ENCODE measurements at regions not wholly inside any gene's neighbourhood (a gene's known extent, or its start where the extent isn't known, plus 50 kb on each side); places are given as distances from the start of the nearest gene placed in this dataset.

DNA sequence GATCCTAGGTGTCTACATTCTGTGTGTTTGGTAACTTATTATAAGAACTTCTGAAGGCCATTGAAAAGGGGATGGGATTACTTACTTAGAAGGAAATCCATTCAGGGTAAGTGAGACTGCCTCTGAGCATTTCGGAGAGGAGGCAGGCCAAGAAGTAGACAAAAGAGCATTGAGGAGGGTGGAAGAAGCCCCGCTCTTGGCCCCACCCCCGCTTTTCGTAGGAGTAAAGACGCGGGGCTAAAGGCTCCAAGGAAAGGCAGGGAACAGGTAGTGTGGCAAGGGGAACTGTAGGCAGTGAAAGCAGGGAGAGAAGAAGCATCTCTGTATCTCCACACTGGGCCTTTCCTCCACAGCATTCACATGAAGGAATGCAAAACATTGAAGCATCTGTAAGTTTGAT lies 51.8 kb upstream of the GRIK1 start:
- TF ChIP-seq ZBTB7A (tag by site-specific recombination; IDR thresholded peaks at IDR 0.05; ENCODE audit: low read depth) (no peak), ZNF354C (tag by site-specific recombination; IDR thresholded peaks at IDR 0.05; ENCODE audit: borderline replicate concordance, low read depth) (no peak), ZNF23 (tag by site-specific recombination; IDR thresholded peaks at IDR 0.05; ENCODE audit: borderline replicate concordance) (no peak), ZNF707 (tag by site-specific recombination; IDR thresholded peaks at IDR 0.05) (no peak), SETDB1 (IDR thresholded peaks at IDR 0.05; ENCODE audit: insufficient read length, low read length) (no peak), ZNF530 (tag by site-specific recombination; IDR thresholded peaks at IDR 0.05; ENCODE audit: low read depth) (no peak), ZNF2 (tag by site-specific recombination; IDR thresholded peaks at IDR 0.05) (no peak), WT1 (tag by site-specific recombination; IDR thresholded peaks at IDR 0.05) (no peak), ZNF521 (tag by site-specific recombination; IDR thresholded peaks at IDR 0.05) (no peak)
- TF ChIP-seq, protein P1, sequence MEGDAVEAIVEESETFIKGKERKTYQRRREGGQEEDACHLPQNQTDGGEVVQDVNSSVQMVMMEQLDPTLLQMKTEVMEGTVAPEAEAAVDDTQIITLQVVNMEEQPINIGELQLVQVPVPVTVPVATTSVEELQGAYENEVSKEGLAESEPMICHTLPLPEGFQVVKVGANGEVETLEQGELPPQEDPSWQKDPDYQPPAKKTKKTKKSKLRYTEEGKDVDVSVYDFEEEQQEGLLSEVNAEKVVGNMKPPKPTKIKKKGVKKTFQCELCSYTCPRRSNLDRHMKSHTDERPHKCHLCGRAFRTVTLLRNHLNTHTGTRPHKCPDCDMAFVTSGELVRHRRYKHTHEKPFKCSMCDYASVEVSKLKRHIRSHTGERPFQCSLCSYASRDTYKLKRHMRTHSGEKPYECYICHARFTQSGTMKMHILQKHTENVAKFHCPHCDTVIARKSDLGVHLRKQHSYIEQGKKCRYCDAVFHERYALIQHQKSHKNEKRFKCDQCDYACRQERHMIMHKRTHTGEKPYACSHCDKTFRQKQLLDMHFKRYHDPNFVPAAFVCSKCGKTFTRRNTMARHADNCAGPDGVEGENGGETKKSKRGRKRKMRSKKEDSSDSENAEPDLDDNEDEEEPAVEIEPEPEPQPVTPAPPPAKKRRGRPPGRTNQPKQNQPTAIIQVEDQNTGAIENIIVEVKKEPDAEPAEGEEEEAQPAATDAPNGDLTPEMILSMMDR (tag by site-specific recombination; IDR thresholded peaks at IDR 0.05), result no peak
- TF ChIP-seq, protein P2, sequence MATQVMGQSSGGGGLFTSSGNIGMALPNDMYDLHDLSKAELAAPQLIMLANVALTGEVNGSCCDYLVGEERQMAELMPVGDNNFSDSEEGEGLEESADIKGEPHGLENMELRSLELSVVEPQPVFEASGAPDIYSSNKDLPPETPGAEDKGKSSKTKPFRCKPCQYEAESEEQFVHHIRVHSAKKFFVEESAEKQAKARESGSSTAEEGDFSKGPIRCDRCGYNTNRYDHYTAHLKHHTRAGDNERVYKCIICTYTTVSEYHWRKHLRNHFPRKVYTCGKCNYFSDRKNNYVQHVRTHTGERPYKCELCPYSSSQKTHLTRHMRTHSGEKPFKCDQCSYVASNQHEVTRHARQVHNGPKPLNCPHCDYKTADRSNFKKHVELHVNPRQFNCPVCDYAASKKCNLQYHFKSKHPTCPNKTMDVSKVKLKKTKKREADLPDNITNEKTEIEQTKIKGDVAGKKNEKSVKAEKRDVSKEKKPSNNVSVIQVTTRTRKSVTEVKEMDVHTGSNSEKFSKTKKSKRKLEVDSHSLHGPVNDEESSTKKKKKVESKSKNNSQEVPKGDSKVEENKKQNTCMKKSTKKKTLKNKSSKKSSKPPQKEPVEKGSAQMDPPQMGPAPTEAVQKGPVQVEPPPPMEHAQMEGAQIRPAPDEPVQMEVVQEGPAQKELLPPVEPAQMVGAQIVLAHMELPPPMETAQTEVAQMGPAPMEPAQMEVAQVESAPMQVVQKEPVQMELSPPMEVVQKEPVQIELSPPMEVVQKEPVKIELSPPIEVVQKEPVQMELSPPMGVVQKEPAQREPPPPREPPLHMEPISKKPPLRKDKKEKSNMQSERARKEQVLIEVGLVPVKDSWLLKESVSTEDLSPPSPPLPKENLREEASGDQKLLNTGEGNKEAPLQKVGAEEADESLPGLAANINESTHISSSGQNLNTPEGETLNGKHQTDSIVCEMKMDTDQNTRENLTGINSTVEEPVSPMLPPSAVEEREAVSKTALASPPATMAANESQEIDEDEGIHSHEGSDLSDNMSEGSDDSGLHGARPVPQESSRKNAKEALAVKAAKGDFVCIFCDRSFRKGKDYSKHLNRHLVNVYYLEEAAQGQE (tag by site-specific recombination; IDR thresholded peaks at IDR 0.05), result no peak
